Skeletal muscle satellite cell (primary cell): ENCODE measurements at regions not wholly inside any gene's neighbourhood (a gene's known extent, or its start where the extent isn't known, plus 50 kb on each side); places are given as distances from the start of the nearest gene placed in this dataset.
"Not testable (repeated sequence)": the region's sequence is repeated elsewhere in the genome, so short reads cannot be mapped to it uniquely, and the experiment has no call there.

Source experiments
- H3K27me3 ChIP-seq: 2 replicates; pipeline ENCODE4 v1.7.0; 2013; ENCODE audit warnings: low read length; ENCODE audit not compliant: control insufficient read depth, insufficient read depth
- H3K36me3 ChIP-seq: 2 replicates; pipeline ENCODE4 v1.7.0; 2013; ENCODE audit warnings: mild to moderate bottlenecking, control low read depth, low read length; ENCODE audit not compliant: insufficient read depth
- H3K4me1 ChIP-seq: 2 replicates; pipeline ENCODE4 v1.7.0; 2013; ENCODE audit warnings: low read length; ENCODE audit not compliant: control insufficient read depth, insufficient read depth
- H3K4me2 ChIP-seq: 2 replicates; pipeline ENCODE4 v1.7.0; 2013; ENCODE audit warnings: mild to moderate bottlenecking, low read length
- H3K4me3 ChIP-seq: 2 replicates; pipeline ENCODE4 v1.7.0; 2013; ENCODE audit warnings: low read length
- H3K9ac ChIP-seq: 2 replicates; pipeline ENCODE4 v1.7.0; 2013; ENCODE audit warnings: mild to moderate bottlenecking, low read depth, low read length, moderate library complexity
- H3K9me3 ChIP-seq: replicated peaks from 2 replicates; pipeline ENCODE4 v1.7.0; 2013; ENCODE audit warnings: mild to moderate bottlenecking, control low read depth, low read length

- Histone ChIP-seq H3K4me3 (no peak overlapping the region), H3K36me3 (no peaks in the 10 kb centered on the region), H3K9ac (no peak overlapping the region), H3K4me1 (peaks cover 2% of the 10 kb centered on the region), H3K27me3 (no peaks in the 10 kb centered on the region), H3K4me2 (no peak overlapping the region), H3K9me3 (no peaks in the 10 kb centered on the region)
Observed at GRCh38 chr5:39629946-39630345, 205.2 kb upstream of the DAB2 start.

DNA sequence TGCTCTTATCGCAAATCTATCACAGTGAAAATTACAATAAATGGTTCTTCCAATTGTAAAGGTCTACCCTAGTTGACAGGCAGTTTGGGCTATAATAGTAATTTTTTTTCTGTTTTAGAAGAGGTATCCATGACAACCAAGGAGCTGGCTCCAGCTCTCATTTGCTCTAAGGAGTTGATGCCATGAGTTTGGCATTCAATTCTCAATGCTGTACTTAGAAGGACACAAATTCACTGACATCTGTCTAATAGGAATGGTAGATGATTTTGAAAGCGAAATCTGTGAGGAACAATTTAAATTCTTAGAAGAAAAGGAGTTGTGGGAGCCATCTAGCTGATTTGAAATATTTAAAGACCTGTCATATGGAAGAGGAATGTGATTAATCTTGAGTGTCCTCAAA lies 203.6 kb upstream of the DAB2 start:
- Histone ChIP-seq H3K9ac (no peak overlapping the region), H3K9me3 (no peaks in the 10 kb centered on the region), H3K27me3 (no peaks in the 10 kb centered on the region), H3K36me3 (no peaks in the 10 kb centered on the region), H3K4me3 (no peak overlapping the region), H3K4me2 (no peak overlapping the region), H3K4me1 (peaks cover 15% of the 10 kb centered on the region)

- H3K4me2 ChIP-seq = no peak overlapping the region
- peaks cover 21% of the 10 kb centered on the region for H3K4me1 ChIP-seq
- H3K4me3 ChIP-seq = no peak overlapping the region
- H3K36me3 ChIP-seq = no peaks in the 10 kb centered on the region
- H3K9me3 ChIP-seq = no peaks in the 10 kb centered on the region
- no peaks in the 10 kb centered on the region for H3K27me3 ChIP-seq
- H3K9ac ChIP-seq = no peak overlapping the region
Observed at GRCh38 chr5:39624890-39625289, 200.1 kb upstream of the DAB2 start.

GRCh38 chr5:39624268-39624886 lies 199.6 kb upstream of the DAB2 start:
- no peak overlapping the region for H3K4me3 ChIP-seq
- H3K9ac ChIP-seq = no peak overlapping the region
- H3K4me1 ChIP-seq = peaks cover 21% of the 10 kb centered on the region
- no peaks in the 10 kb centered on the region for H3K9me3 ChIP-seq
- H3K27me3 ChIP-seq = no peaks in the 10 kb centered on the region
- no peaks in the 10 kb centered on the region for H3K36me3 ChIP-seq
- no peak overlapping the region for H3K4me2 ChIP-seq

- Histone ChIP-seq H3K36me3 (no peaks in the 10 kb centered on the region), H3K9me3 (no peaks in the 10 kb centered on the region), H3K9ac (no peak overlapping the region), H3K4me1 (peaks cover 29% of the 10 kb centered on the region), H3K4me2 (no peak overlapping the region), H3K27me3 (no peaks in the 10 kb centered on the region), H3K4me3 (no peak overlapping the region)
Observed at GRCh38 chr5:39623291-39623865, 198.6 kb upstream of the DAB2 start.

- H3K27me3 ChIP-seq = no peaks in the 10 kb centered on the region
Observed at GRCh38 chr5:39622281-39622680, 197.5 kb upstream of the DAB2 start.

DNA sequence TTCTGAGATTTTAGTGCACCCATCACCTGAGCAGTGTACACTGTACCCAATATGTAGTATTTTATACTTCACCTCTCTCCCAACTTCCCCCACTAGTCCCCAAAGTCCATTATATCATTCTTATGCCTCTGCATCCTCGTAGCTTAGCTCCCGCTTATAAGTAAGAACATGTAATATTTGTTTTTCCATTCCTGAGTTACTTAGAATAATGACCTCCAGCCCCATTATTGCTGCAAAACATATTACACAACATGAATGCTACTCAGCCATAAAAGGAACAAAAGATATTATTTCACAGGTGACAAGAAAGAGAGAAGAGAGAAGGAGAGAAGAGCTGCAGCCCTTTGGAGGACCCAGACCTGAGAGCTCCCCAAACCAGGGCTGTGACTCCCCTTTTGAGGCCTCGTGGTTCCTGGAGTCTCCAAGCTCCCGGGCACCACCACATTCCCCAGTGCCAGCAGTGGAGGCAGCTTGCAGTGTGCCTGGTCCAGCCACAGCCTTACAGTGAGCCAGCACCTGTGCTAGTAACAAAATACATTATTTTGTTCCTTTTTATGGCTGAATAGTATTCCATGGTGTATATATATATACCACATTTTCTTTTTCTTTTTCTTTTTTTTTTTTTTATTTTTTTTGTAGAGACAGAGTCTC lies 194.5 kb upstream of the DAB2 start:
- H3K9ac ChIP-seq = no peak overlapping the region
- no peaks in the 10 kb centered on the region for H3K9me3 ChIP-seq
- peaks cover 24% of the 10 kb centered on the region for H3K4me1 ChIP-seq
- no peaks in the 10 kb centered on the region for H3K27me3 ChIP-seq
- H3K4me3 ChIP-seq = no peak overlapping the region
- H3K4me2 ChIP-seq = no peak overlapping the region
- H3K36me3 ChIP-seq = no peaks in the 10 kb centered on the region

More at GRCh38 chr5:39622281-39622680, 197.5 kb upstream of the DAB2 start:
- no peak overlapping the region for H3K4me2 ChIP-seq
- no peaks in the 10 kb centered on the region for H3K36me3 ChIP-seq
- no peak overlapping the region for H3K4me3 ChIP-seq
- H3K4me1 ChIP-seq = peaks cover 30% of the 10 kb centered on the region
- H3K9me3 ChIP-seq = no peaks in the 10 kb centered on the region
- H3K9ac ChIP-seq = no peak overlapping the region

DNA sequence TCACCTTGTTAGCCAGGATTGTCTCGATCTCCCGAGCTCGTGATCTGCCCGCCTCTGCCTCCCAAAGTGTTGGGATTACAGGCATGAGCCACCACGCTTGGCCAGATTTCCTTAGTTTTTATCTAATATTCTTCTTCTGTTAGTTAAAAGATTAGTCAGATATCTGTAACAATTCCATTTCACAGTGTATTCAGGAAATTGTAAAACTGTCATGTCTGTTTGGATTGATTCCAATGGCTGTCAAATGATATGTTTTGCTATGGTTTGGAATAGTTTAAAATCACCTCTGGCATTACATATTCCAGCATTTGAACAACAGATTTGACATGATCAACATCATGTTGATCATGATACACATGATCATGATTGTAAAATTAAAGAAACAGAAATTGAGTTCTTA lies 193.6 kb upstream of the DAB2 start:
- Histone ChIP-seq H3K9me3 (no peaks in the 10 kb centered on the region), H3K4me1 (peaks cover 18% of the 10 kb centered on the region), H3K27me3 (no peaks in the 10 kb centered on the region), H3K36me3 (no peaks in the 10 kb centered on the region), H3K4me2 (no peak overlapping the region), H3K4me3 (no peak overlapping the region), H3K9ac (no peak overlapping the region)

DNA sequence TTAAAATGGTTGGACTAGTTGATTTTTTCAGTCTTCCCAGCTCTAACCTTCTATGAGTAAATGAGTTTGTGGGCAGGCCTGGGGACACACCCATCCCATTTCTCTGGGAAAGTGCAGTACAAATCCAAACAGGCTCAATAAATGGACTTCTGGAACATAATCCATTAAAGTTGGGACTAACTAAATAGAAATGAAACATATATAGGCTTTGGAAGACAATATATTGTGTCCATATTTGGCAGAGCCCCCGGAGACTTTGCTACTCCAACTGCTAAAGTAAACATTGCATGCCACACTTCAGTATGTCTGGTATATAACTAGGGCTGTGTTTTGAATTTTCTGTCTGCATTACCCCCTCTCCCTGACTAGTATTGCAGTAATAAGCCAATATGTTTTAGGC lies 191.4 kb upstream of the DAB2 start:
- Histone ChIP-seq H3K4me1 (peaks cover 11% of the 10 kb centered on the region), H3K9ac (no peak overlapping the region), H3K27me3 (no peaks in the 10 kb centered on the region), H3K4me2 (no peak overlapping the region), H3K9me3 (no peaks in the 10 kb centered on the region), H3K36me3 (no peaks in the 10 kb centered on the region), H3K4me3 (no peak overlapping the region)

- not testable (repeated sequence) for H3K4me2 ChIP-seq, H3K9me3 ChIP-seq, H3K27me3 ChIP-seq, H3K36me3 ChIP-seq, H3K9ac ChIP-seq, H3K4me3 ChIP-seq
- peaks cover 13% of the 10 kb centered on the region for H3K4me1 ChIP-seq
Observed at GRCh38 chr5:39611076-39611475, 186.3 kb upstream of the DAB2 start.

DNA sequence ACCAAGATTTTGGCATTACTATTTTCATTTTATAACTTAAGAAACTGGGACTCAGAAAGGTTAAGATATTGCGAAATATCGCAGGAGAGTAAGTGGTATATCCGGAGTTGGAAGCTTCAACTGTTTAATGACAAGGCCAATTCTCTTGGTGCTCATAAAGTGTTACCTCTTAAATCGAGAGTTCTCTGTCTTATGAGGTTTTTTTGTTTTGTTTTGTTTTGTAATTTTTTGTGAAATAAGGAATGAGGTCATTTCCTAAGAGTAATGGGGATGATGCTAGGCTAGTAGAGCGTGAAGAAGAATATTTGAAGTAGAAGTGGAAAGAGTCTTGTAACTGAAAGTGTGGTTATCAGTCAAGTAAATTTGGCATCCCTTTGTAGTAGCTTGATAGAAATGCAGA lies 183.2 kb upstream of the DAB2 start:
- Histone ChIP-seq H3K27me3 (no peaks in the 10 kb centered on the region), H3K4me2 (no peak overlapping the region), H3K4me3 (no peak overlapping the region), H3K4me1 (peaks cover 36% of the 10 kb centered on the region), H3K9ac (no peak overlapping the region), H3K36me3 (no peaks in the 10 kb centered on the region), H3K9me3 (no peaks in the 10 kb centered on the region)

GRCh38 chr5:39606591-39606990 lies 181.8 kb upstream of the DAB2 start:
- Histone ChIP-seq H3K27me3 (no peaks in the 10 kb centered on the region), H3K9me3 (no peaks in the 10 kb centered on the region), H3K4me3 (no peak overlapping the region), H3K36me3 (no peaks in the 10 kb centered on the region), H3K4me2 (peak overlapping the region; percentile 19), H3K4me1 (peaks cover 36% of the 10 kb centered on the region), H3K9ac (no peak overlapping the region)
